Activated CD8-positive, alpha-beta memory T cell treated with anti-CD3 and anti-CD28 coated beads, Interleukin-2, amount 10 ng/mL, durations not matched to agents 7 days and 5 days (primary cell): ENCODE measurements at regions not wholly inside any gene's neighbourhood (a gene's known extent, or its start where the extent isn't known, plus 50 kb on each side); places are given as distances from the start of the nearest gene placed in this dataset.
"Not testable (repeated sequence)": the region's sequence is repeated elsewhere in the genome, so short reads cannot be mapped to it uniquely, and the experiment has no call there.

Experiments used
- ATAC-seq: fragments of 150-1000 bp; cut with Tn5 transposase; one replicate; pipeline ENCODE4 v1.10.0; 2021; ENCODE audit warnings: moderate library complexity
- CTCF ChIA-PET: fragments of 350-600 bp; sonication (Branson Sonifier 250); formaldehyde crosslinking; loops from one replicate; lab custom pipeline; 2021; ENCODE audit warnings: antibody characterized with exemption; lab: Charles Lee
- DNase-seq: peaks from one replicate; pipeline ENCODE4 v3.0.0-alpha.2; 2020
- H3K27ac Mint-ChIP-seq: one replicate; pipeline ENCODE4 v1.8.0; 2021; ENCODE audit warnings: mild to moderate bottlenecking, mixed read lengths
- H3K27me3 Mint-ChIP-seq: one replicate; pipeline ENCODE4 v1.8.0; 2021; ENCODE audit warnings: mixed read lengths
- H3K36me3 Mint-ChIP-seq: one replicate; pipeline ENCODE4 v1.8.0; 2021; ENCODE audit warnings: mild to moderate bottlenecking, mixed read lengths
- H3K4me1 Mint-ChIP-seq: one replicate; pipeline ENCODE4 v1.8.0; 2021; ENCODE audit warnings: mixed read lengths
- H3K4me3 Mint-ChIP-seq: one replicate; pipeline ENCODE4 v1.8.0; 2021; ENCODE audit warnings: mild to moderate bottlenecking, moderate library complexity, mixed read lengths
- H3K9me3 Mint-ChIP-seq: one replicate; pipeline ENCODE4 v1.8.0; 2022; ENCODE audit warnings: low read depth, mixed read lengths

DNA sequence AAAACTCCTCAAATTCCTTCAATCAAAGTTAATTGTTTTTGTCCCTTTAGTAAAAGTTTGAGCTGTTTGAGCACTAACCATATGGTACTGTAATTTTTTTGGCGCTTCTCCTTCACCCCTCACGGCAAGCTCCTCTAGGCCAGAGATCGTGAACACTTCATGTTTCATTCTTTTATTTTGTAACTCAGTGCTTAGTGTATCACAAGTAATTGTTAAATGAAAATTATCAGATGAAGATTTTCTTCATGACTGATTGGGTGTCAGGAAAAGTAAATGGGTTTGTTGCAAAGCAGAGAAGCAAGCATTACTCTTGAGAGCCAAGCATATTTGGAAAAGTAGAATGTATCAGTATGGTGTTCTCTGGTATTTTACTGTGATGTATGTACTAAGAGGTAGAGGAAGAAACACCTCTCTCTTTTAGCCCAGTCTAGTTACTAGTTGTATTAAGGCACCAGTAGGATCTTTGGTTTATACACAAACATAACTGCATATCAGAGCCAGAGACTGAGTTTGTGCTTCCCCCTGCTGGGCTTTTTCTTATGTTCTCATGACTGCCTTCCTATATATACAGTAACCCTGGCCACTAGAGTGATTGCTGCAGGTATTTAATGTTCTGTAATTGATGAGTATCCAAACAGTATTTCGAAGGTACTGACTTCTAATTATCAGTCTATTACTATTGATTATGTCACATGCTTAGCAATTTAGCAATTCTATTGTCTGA, 202.3 kb upstream of the KLHL1 start:
- no peak for DNase-seq
- Mint-ChIP-seq H3K27me3 (no peaks in the 10 kb centered on the region), H3K36me3 (no peaks in the 10 kb centered on the region), H3K4me1 (no peaks in the 10 kb centered on the region), H3K4me3 (no peak overlapping the region), H3K27ac (no peak overlapping the region), H3K9me3 (no peaks in the 10 kb centered on the region)
- ATAC-seq = no peak
- CTCF ChIA-PET = no interaction called here

DNA sequence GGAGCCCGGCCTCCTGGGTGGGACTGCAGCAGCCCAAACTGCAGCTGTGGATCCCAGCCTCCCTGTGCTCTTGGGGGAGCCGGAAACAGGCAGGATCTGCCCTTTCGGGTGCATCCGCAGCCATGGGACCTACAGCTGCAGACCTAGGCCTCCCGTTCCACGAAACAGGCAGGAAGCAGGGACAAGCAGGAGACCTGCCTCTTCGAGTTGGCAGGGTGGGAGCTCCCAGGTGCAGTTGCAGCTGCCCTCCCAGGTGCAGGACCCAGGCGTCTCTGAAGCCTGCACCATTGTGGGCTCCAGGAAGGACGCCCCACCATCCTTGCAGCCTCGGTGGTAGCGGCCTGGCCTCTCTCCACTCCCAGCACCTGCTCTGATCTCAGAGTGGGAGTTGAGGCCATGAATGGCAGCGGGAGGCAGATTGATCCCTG, 189.0 kb upstream of the KLHL1 start:
- no peak overlapping the region for H3K4me3 Mint-ChIP-seq
- no peaks in the 10 kb centered on the region for H3K27me3 Mint-ChIP-seq
- no peak overlapping the region for H3K27ac Mint-ChIP-seq
- peaks cover 10% of the 10 kb centered on the region for H3K9me3 Mint-ChIP-seq
- CTCF ChIA-PET = no interaction called here
- ATAC-seq (no peak), DNase-seq (no peak)
- H3K4me1 Mint-ChIP-seq = no peaks in the 10 kb centered on the region
- no peaks in the 10 kb centered on the region for H3K36me3 Mint-ChIP-seq

DNA sequence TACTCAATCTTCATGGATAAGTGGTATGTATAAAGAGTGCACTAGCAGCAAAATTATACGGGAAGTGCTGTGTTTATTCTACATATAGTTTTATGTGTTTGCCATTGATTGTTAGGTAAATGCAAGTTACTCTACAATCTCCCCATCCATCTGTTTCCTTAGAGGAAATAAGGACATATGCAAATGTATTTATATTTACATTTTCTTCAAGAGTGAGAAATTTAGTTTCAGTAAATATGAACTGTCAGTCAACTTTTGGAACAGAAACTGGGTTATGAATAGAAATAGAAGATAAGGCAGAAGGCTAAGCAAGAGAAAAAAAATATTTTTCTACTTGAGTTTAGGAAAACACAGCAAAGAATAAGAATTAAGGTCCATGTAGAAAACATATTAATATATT, 176.1 kb upstream of the KLHL1 start:
- H3K4me3 Mint-ChIP-seq = no peak overlapping the region
- DNase-seq (no peak), ATAC-seq (no peak)
- CTCF ChIA-PET = no interaction called here
- no peaks in the 10 kb centered on the region for H3K27me3 Mint-ChIP-seq
- no peak overlapping the region for H3K27ac Mint-ChIP-seq
- no peaks in the 10 kb centered on the region for H3K4me1 Mint-ChIP-seq
- peaks cover 8% of the 10 kb centered on the region for H3K9me3 Mint-ChIP-seq
- no peaks in the 10 kb centered on the region for H3K36me3 Mint-ChIP-seq

DNA sequence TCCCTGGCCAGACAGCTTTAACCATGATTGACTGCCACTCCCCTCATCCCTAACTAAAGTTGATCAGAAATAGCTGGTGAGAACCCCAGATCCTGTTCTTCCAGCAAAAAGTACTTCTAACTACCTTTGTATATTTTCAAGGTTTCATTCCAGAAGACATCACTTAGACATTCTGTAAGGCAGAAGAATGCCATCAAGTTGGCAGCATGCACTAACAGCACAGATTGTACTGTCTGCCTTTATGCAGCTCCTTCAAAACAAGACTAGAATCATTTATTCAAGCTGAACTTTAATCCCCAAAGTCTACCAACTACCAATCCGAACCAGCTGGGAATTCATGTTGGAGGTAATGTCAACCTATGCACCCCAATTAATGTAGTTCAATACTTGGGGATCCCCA, 167.6 kb upstream of the KLHL1 start:
- H3K27ac Mint-ChIP-seq = no peak overlapping the region
- ATAC-seq (no peak), DNase-seq (no peak)
- CTCF ChIA-PET = no interaction called here
- no peaks in the 10 kb centered on the region for H3K4me1 Mint-ChIP-seq
- no peaks in the 10 kb centered on the region for H3K27me3 Mint-ChIP-seq
- H3K4me3 Mint-ChIP-seq = no peak overlapping the region
- H3K36me3 Mint-ChIP-seq = no peaks in the 10 kb centered on the region
- H3K9me3 Mint-ChIP-seq = peaks cover 2% of the 10 kb centered on the region

DNA sequence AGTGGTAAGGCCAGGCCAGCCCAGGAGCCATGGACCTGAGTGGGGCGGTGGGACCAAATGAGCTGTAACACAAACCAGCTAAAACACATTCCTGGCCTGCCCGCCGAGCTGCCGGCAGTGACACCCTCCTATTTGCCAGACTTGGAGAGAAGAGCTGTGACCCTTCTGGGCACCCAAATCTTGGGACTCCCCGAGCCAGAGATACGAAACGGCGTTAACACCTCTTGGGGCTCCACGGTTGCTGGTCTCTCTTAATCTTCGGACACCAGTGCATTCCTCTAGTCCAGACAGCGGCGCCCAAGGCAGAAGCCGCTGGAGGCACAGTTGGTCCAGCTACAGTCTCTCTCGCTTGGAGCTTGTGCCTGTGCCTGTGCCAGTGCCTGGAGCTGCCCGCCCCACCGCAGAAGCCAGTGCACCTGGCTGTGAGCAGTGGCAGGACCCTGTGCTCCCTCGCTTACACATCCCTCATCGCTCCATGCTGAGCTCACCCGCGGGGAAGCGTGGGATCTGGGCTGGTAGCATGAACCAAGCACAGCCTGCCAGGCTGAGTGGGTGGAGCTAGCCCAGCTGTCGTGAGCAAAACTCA, 147.2 kb upstream of the KLHL1 start:
- Mint-ChIP-seq H3K4me1 (no peaks in the 10 kb centered on the region), H3K36me3 (no peaks in the 10 kb centered on the region), H3K9me3 (peaks cover 7% of the 10 kb centered on the region), H3K27ac (no peak overlapping the region), H3K27me3 (no peaks in the 10 kb centered on the region), H3K4me3 (no peak overlapping the region)
- CTCF ChIA-PET = no interaction called here
- DNase-seq = no peak
- ATAC-seq = no peak

DNA sequence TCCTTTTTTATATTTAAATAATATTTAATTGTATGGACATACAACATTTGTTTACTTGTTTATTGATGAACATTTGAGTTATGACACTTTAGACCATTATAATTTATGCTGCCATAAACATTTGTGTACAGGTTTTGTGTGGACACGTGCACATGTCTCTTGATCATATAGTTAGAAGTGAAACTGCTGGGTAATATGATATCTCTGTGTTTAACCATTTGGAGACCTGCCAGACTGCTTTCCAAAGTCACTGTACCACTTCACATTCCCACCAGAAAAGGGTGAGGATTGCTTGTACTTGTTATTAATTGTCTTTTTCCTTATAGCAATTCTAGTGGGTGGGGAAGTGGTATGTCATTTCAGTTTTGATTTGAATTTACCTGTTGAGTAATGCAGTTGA, 145.6 kb upstream of the KLHL1 start:
- Mint-ChIP-seq H3K27ac (no peak overlapping the region), H3K27me3 (no peaks in the 10 kb centered on the region), H3K4me3 (no peak overlapping the region), H3K9me3 (peaks cover 14% of the 10 kb centered on the region), H3K36me3 (no peaks in the 10 kb centered on the region), H3K4me1 (no peaks in the 10 kb centered on the region)
- CTCF ChIA-PET = no interaction called here
- DNase-seq = no peak
- no peak for ATAC-seq

DNA sequence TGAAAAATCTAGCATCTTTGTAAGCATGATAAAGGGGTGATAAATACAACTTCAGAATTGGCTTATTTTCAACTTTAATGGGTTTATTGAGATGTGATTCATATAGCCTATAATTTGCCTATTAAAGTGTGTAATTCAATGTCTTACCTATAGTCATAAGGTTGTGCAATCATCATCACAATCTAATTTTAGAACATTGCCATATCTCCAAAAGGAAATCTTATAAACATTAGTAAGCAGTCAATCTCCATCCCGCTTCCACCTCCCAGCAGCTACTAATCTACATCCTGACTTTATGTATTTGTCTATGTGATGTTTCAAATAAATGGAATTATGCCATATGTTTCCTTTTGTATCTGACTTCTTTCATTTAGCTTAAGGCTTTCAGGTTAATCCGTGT, 145.2 kb upstream of the KLHL1 start:
- H3K27me3 Mint-ChIP-seq = no peaks in the 10 kb centered on the region

DNA sequence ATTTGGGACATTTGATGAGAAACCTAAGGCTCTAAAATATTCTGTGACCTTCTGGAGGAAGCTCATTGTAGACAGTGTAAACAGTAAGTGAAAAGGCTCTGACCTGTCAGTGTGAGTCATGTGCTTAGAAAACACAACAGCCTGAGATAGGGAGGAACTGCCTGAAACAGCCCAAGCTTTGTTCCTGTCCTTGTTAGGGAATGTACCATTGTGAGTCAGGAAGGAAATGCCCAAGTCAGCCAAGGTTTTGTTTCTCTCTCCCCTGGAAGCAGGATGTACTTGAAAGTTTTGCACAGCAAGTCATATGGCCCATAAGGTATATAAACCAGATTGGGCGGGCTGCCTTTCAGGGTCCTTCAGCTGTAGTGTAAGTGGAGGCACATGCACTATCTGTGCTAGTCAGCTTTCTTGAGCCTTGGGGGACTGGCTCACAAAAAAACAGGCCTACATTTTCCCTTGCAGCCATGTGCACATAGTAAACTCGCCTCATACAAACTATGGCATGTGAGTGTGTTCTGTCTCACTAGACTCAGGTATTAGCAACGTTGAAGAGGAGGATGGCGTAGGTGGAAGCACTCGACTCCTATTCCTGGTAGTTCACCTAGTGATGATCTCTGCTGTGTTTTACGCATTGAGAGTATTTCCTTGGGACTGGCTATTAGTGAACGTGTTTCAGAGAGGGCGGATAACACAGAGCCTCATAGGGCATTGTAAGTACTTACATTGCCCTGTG, 141.2 kb upstream of the KLHL1 start:
- Mint-ChIP-seq H3K36me3 (no peaks in the 10 kb centered on the region), H3K9me3 (peaks cover 12% of the 10 kb centered on the region), H3K4me3 (no peak overlapping the region), H3K27ac (no peak overlapping the region), H3K27me3 (no peaks in the 10 kb centered on the region), H3K4me1 (no peaks in the 10 kb centered on the region)
- DNase-seq (no peak), ATAC-seq (no peak)
- CTCF ChIA-PET = no interaction called here

More for the DNA sequence above, 145.2 kb upstream of the KLHL1 start:
- no peak overlapping the region for H3K4me3 Mint-ChIP-seq
- CTCF ChIA-PET = no interaction called here
- no peak overlapping the region for H3K27ac Mint-ChIP-seq
- no peak for DNase-seq
- peaks cover 14% of the 10 kb centered on the region for H3K9me3 Mint-ChIP-seq
- no peak for ATAC-seq
- no peaks in the 10 kb centered on the region for H3K4me1 Mint-ChIP-seq
- H3K36me3 Mint-ChIP-seq = no peaks in the 10 kb centered on the region

DNA sequence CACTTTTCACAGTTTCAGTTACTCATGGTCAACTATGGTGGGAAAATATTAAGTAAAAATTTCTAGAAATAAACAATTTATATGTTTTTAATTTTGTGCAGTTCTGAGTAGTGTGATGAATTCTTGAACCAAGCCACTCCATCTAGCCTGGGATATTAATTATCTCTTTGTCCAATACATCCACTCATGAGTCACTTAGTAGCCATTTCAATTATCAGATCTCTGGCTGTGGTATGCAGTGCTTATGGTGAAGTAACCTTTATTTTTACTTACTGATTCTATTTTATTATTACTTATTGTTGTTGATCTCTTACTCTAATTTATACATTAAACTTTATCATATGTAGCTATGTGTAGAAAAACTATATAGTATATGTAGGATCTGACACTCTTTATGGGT, 128.9 kb upstream of the KLHL1 start:
- H3K36me3 Mint-ChIP-seq = no peaks in the 10 kb centered on the region
- H3K4me3 Mint-ChIP-seq = no peak overlapping the region
- H3K4me1 Mint-ChIP-seq = no peaks in the 10 kb centered on the region
- no peaks in the 10 kb centered on the region for H3K27me3 Mint-ChIP-seq
- DNase-seq (no peak), ATAC-seq (no peak)
- H3K9me3 Mint-ChIP-seq = peaks cover 10% of the 10 kb centered on the region
- CTCF ChIA-PET = no interaction called here
- no peak overlapping the region for H3K27ac Mint-ChIP-seq

DNA sequence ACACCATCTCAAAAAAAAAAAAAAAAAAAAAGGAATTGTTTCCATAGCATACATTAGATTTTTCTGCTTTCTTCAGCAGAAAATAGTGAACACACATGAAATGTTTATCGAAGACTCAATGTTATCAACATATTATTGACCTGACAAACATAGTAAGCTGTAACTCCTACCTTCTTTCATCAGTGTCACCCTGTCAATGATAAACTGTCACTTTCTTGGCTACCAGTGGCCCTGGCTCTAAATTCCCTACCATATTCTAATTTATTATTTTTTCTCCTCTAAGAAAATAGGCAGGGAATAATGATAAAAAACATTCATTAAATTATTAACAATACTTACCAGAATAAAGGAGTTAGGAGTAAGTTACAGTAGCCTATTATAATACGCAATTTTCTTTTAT, 127.3 kb upstream of the KLHL1 start:
- H3K27ac Mint-ChIP-seq = no peak overlapping the region

DNA sequence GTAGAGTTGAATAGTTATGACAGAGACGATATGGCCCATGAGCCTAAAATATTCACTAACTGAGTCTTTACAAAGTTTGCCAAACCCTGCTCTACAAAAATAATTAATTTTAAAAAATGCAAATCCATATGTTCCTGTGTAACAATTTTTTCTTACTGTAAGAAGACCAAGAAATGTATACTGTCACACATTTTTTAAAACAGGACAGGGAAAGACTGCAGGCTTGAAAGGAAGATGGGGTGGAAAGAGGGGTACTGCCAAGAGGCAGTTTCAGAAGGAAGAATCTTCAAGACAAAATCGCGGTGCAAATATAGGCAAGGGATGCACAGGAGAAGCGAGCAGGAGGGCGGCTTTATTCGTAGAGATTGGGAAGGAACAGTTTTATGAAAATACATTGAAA, 115.7 kb upstream of the KLHL1 start:
- H3K27me3 Mint-ChIP-seq = no peaks in the 10 kb centered on the region
- CTCF ChIA-PET = no interaction called here
- DNase-seq = no peak
- no peak overlapping the region for H3K4me3 Mint-ChIP-seq
- H3K4me1 Mint-ChIP-seq = no peaks in the 10 kb centered on the region
- H3K9me3 Mint-ChIP-seq = peaks cover 6% of the 10 kb centered on the region
- ATAC-seq = no peak
- H3K36me3 Mint-ChIP-seq = no peaks in the 10 kb centered on the region
- H3K27ac Mint-ChIP-seq = no peak overlapping the region

More for the DNA sequence above, 127.3 kb upstream of the KLHL1 start:
- ATAC-seq (no peak), DNase-seq (no peak)
- Mint-ChIP-seq H3K9me3 (peaks cover 10% of the 10 kb centered on the region), H3K36me3 (no peaks in the 10 kb centered on the region), H3K4me3 (no peak overlapping the region), H3K27me3 (no peaks in the 10 kb centered on the region), H3K4me1 (no peaks in the 10 kb centered on the region)
- CTCF ChIA-PET = no interaction called here

DNA sequence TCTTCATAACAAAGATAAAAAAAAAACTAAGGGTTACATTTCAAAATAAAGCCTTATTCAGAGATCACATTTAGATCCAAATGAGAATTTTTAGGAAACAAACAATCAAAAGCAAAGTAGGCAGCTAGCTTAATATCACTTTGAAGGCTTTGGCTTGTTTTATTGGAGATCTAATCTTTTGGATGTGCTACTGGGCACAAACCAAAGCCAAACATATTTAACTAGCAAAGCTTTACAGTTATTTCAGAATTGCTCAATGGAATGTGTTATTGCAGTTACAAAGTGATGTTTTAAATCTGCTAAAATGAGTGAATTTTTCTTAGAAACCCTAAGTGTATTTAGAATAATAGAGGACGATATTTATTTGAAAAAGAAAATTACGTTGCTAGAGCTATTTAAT, 114.7 kb upstream of the KLHL1 start:
- CTCF ChIA-PET = no interaction called here
- no peak for ATAC-seq
- Mint-ChIP-seq H3K27me3 (no peaks in the 10 kb centered on the region), H3K27ac (no peak overlapping the region), H3K9me3 (peaks cover 6% of the 10 kb centered on the region), H3K4me1 (no peaks in the 10 kb centered on the region), H3K4me3 (no peak overlapping the region), H3K36me3 (no peaks in the 10 kb centered on the region)
- no peak for DNase-seq

DNA sequence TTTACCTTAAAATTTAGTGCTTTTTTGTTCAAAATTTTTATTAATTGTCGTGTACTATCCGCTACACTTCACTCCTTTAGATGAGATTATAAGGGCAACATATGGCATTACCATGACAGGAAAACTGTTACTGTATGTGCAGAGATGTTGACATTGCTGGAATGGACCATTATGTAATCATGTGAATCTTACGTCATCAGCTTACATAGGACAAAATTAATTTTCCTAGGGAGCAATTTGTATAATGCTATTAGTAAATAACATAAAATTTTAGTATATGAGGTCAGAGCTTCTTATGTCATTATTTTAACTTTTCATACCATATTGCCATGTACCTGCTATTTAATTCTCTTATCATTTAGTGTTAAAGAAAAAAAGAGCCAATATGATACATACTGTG, 110.4 kb upstream of the KLHL1 start:
- CTCF ChIA-PET = no interaction called here
- Mint-ChIP-seq H3K9me3 (peaks cover 8% of the 10 kb centered on the region), H3K27ac (no peak overlapping the region), H3K4me3 (no peak overlapping the region), H3K4me1 (no peaks in the 10 kb centered on the region), H3K27me3 (no peaks in the 10 kb centered on the region), H3K36me3 (no peaks in the 10 kb centered on the region)
- DNase-seq (no peak), ATAC-seq (no peak)

DNA sequence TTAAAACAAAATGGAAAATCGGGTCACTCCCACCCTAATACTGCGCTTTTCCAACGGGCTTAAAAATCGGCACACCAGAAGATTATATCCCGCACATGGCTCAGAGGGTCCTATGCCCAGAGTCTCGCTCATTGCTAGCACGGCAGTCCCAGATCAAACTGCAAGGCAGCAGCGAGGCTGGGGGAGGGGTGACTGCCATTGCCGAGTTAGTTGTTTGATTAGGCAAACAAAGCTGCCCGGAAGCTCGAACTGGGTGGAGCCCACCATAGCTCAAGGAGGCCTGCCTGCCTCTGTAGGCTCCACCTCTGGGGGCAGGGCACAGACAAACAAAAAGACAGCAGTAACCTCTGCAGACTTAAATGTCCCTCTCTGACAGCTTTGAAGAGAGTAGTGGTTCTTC, 100.7 kb upstream of the KLHL1 start:
- H3K9me3 Mint-ChIP-seq, CTCF ChIA-PET, H3K27me3 Mint-ChIP-seq, H3K4me1 Mint-ChIP-seq, DNase-seq, H3K36me3 Mint-ChIP-seq, H3K4me3 Mint-ChIP-seq, H3K27ac Mint-ChIP-seq, ATAC-seq: not testable (repeated sequence)
